Astrocyte of the cerebellum (primary cell): ENCODE measurements at regions not wholly inside any gene's neighbourhood (a gene's known extent, or its start where the extent isn't known, plus 50 kb on each side); places are given as distances from the start of the nearest gene placed in this dataset.
"Not testable (repeated sequence)": the region's sequence is repeated elsewhere in the genome, so short reads cannot be mapped to it uniquely, and the experiment has no call there.

Source experiments
- DNase-seq: peaks from one replicate; pipeline ENCODE4 v3.0.0-alpha.2; 2011; ENCODE audit warnings: low read depth
- H3K4me3 ChIP-seq: 2 replicates; pipeline ENCODE4 v1.5.1; 2011; ENCODE audit warnings: mild to moderate bottlenecking, low read depth, low read length, moderate library complexity
- in situ Hi-C: cut with HindIII; loops from 2 replicates; pipeline ENCODE4 v1.10.0; 2017; ENCODE audit warnings: low sequenced_read_pairs
- TF ChIP-seq, protein P1 (sequence below): IDR thresholded peaks from 2 replicates; pipeline ENCODE4 v1.5.1; 2012; ENCODE audit warnings: low read length, low read depth, moderate library complexity, mild to moderate bottlenecking; ENCODE audit errors: missing control alignments

DNA sequence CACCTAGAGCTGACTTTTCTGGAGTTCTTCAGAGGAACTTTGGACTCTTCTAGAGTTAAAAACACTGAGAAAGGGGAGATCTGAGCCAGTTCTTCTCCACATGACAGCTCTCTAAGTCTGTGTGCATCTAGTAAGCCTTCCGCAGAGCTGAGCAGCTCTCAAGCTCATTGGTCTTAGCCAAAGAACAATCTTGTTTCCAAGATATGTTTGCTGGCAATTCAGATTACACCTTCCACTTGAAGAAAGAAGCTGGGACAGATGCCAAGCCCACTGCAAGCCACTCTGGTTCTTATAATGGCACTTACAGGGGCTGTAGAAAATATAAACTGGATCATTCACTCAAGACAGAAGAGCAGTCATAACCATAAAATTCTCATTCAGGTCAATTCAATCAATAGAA, 134.1 kb upstream of the TOX3 start:
- TF ChIP-seq, protein P1, sequence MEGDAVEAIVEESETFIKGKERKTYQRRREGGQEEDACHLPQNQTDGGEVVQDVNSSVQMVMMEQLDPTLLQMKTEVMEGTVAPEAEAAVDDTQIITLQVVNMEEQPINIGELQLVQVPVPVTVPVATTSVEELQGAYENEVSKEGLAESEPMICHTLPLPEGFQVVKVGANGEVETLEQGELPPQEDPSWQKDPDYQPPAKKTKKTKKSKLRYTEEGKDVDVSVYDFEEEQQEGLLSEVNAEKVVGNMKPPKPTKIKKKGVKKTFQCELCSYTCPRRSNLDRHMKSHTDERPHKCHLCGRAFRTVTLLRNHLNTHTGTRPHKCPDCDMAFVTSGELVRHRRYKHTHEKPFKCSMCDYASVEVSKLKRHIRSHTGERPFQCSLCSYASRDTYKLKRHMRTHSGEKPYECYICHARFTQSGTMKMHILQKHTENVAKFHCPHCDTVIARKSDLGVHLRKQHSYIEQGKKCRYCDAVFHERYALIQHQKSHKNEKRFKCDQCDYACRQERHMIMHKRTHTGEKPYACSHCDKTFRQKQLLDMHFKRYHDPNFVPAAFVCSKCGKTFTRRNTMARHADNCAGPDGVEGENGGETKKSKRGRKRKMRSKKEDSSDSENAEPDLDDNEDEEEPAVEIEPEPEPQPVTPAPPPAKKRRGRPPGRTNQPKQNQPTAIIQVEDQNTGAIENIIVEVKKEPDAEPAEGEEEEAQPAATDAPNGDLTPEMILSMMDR = no peak
- no peak overlapping the region for H3K4me3 ChIP-seq
- in situ Hi-C loops = no loop called here

DNA sequence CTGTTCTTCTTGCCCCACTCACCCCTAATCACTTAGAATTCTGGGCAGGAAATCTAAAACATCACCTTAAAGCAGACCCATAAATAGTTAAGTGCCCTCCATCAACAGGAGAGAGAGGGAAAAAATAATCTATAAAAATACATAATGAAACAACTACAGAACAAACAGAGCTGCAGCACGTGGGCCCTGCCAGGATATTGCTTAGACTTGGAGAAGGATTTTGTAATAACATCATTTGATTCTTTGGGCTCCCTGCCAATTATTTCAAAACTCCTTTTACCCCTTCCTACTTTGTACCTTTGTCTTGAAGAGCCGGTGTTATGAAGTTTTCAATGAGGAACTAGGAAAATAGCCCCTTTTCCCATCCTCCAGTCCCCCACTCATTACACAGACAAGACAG, 130.6 kb upstream of the TOX3 start:
- no peak for DNase-seq
- TF ChIP-seq, protein P1 = no peak
- in situ Hi-C loops = no loop called here
- no peak overlapping the region for H3K4me3 ChIP-seq

More for the DNA sequence above, 134.1 kb upstream of the TOX3 start:
- no peak for DNase-seq

DNA sequence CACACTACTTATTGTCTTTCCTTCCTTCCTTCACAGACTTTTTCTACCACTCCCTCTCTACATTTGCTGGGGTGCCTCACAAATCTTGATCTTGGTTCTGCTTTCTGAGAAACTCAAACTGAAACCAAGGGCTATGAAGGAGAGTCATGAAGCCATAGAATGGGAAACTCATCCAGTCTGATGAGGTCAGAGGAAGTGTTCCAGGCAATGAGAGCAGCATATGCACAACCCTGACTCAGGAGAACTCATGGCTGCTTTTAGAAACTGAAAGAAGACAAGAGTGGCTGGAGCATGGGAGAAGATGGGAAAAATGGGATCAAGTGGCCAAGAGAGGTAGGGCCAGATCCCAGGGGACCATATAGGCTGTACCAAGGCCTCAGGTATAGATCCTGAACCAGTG, 130.0 kb upstream of the TOX3 start:
- H3K4me3 ChIP-seq = no peak overlapping the region
- no peak for DNase-seq
- TF ChIP-seq, protein P1 = no peak
- in situ Hi-C loops = no loop called here

DNA sequence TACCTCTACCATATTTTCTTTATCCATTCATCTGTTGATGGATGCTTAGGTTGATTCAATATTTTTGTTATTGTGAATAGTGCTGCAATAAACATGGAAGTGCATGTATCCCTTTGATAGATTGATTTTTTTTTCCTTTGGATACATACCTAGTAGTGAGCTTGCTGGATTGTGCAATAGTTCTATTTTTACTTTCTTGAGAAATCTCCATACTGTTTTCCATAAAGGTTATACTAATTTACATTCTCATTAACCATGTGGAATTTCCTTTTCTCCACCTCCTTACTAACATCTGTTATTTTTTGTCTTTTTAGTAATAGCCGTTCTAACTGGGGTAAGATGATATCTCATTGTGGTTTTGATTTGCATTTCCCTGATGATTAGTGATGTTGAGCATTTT, 124.6 kb upstream of the TOX3 start:
- in situ Hi-C loops = no loop called here
- no peak overlapping the region for H3K4me3 ChIP-seq

DNA sequence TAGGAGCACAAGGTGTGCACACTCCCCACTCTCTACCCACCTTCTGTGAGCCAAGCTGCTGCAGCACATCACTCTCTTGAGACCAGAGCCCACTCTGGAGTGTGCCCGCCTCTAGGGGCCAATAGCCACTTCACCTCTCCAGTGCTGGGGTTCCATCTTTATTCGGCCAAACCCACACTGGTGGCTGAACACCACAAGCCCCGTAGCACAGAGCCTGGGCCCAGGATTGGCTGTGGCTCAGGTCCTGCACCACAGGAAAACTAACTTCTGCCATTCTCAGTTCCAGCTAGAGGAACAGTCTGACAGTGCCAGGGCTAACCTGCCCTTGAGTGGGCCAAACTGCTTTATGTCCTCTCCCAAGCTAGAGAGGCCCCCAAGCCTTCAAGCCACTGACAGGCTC, 111.0 kb upstream of the TOX3 start:
- DNase-seq = no peak
- in situ Hi-C loops = no loop called here
- H3K4me3 ChIP-seq = no peak overlapping the region
- TF ChIP-seq, protein P1 = no peak

More for the DNA sequence above, 124.6 kb upstream of the TOX3 start:
- TF ChIP-seq, protein P1 = no peak
- DNase-seq = no peak

DNA sequence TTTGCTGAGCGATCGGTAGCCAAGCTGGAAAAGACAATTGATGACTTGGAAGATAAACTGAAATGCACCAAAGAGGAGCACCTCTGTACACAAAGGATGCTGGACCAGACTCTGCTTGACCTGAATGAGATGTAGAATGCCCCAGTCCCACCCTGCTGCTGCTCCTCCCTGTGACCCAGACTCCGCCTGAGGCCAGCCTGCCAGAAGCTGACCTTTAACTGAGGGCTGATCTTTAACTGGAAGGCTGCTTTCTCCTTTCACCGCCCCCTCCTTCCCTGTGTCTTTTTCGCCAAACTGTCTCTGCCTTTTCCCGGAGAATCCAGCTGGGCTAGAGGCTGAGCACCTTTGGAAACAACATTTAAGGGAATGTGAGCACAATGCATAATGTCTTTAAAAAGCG, 109.0 kb upstream of the TOX3 start:
- H3K4me3 ChIP-seq, in situ Hi-C loops, DNase-seq: not testable (repeated sequence)

DNA sequence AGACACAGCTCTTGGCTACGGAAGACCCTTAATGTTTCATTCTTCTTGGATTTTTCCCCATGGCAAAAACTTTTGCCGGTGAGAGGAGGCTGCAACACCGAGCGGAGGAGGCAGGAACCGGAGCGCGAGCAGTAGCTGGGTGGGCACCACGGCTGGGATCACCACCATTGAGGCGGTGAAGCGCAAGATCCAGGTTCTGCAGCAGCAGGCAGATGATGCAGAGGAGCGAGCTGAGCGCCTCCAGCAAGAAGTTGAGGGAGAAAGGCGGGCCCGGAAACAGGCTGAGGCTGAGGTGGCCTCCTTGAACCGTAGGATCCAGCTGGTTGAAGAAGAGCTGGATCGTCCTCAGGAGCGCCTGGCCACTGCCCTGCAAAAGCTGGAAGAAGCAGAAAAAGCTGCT, 108.2 kb upstream of the TOX3 start:
- DNase-seq, in situ Hi-C loops, H3K4me3 ChIP-seq: not testable (repeated sequence)

DNA sequence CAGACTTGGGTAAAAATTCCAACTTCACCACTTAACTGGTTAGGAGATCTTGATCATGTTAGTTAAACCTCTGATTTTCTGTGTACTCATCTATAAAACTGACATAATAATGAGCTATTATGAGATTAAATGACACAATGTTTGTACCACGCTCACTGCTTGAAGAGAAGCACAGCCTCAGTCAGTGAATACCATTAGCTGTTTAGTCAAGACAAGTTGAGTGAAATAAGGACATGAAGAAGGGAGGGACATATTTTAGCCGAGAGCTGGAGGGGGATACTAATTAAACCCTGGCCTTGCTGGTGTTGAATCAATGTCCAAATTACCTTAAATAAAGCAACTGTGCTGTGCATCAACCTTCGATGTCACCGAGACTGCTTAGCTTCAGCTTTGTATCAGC, 105.1 kb upstream of the TOX3 start:
- in situ Hi-C loops = no loop called here
- no peak overlapping the region for H3K4me3 ChIP-seq
- DNase-seq = no peak
- TF ChIP-seq, protein P1 = no peak
